Liver (tissue), 8 donors: ENCODE measurements at regions not wholly inside any gene's neighbourhood (a gene's known extent, or its start where the extent isn't known, plus 50 kb on each side); places are given as distances from the start of the nearest gene placed in this dataset.

Source experiments
- DNase-seq: peaks from one replicate; pipeline ENCODE4 v3.0.0-alpha.2; 2017; ENCODE audit warnings: low spot score
- H3K27ac ChIP-seq, 2 donors: one replicate each; pipeline ENCODE4 v1.7.0; 2013; ENCODE audit warnings: inconsistent platforms in 2 of 2, low read length in 2 of 2, control low read depth in 1 of 2, low read depth in 1 of 2, mild to moderate bottlenecking in 1 of 2
- H3K27me3 ChIP-seq, 4 donors: one replicate each; pipeline versions ENCODE4 v1.6.1 to v1.7.0; 2013; ENCODE audit warnings: low read length in 3 of 4, inconsistent platforms in 1 of 4, mild to moderate bottlenecking in 1 of 4, moderate library complexity in 1 of 4; ENCODE audit not compliant: control insufficient read depth in 4 of 4, insufficient read depth in 4 of 4
- H3K36me3 ChIP-seq, 4 donors: one replicate each; pipeline versions ENCODE4 v1.6.1 to v1.7.0; 2013; ENCODE audit warnings: low read length in 3 of 4, mild to moderate bottlenecking in 3 of 4, low read depth in 1 of 4, moderate library complexity in 1 of 4; ENCODE audit not compliant: control insufficient read depth in 4 of 4, insufficient read depth in 3 of 4
- H3K4me1 ChIP-seq, 4 donors: one replicate each; pipeline versions ENCODE4 v1.6.1 to v1.7.0; 2013; ENCODE audit warnings: low read length in 3 of 4, mild to moderate bottlenecking in 3 of 4, moderate library complexity in 1 of 4; ENCODE audit not compliant: control insufficient read depth in 4 of 4, insufficient read depth in 4 of 4
- H3K4me3 ChIP-seq, 3 donors: one replicate each; pipeline versions ENCODE4 v1.6.1 to v1.7.0; 2013; ENCODE audit warnings: low read length in 3 of 3, control low read depth in 1 of 3, low read depth in 1 of 3, mild to moderate bottlenecking in 1 of 3
- H3K9ac ChIP-seq, 2 donors: one replicate each; pipeline ENCODE4 v1.7.0; 2013; ENCODE audit warnings: low read length in 2 of 2, mild to moderate bottlenecking in 2 of 2, moderate library complexity in 2 of 2, control low read depth in 1 of 2, low read depth in 1 of 2
- H3K9me3 ChIP-seq, 4 donors: one replicate each; pipeline versions ENCODE4 v1.6.1 to v1.7.0; 2013; ENCODE audit warnings: low read length in 3 of 4; ENCODE audit not compliant: control insufficient read depth in 4 of 4
- EGR1 ChIP-seq, 2 donors: IDR thresholded peaks; 2 replicates each; pipeline ENCODE4 v1.6.1; 2016 to 2018; ENCODE audit warnings: antibody characterized with exemption in 2 of 2, low read depth in 2 of 2
- FOXA1 ChIP-seq: IDR thresholded peaks from 2 replicates; pipeline ENCODE4 v1.6.1; 2016; ENCODE audit warnings: antibody characterized with exemption
- FOXA2 ChIP-seq: IDR thresholded peaks from 2 replicates; pipeline ENCODE4 v1.6.1; 2016; ENCODE audit warnings: antibody characterized with exemption
- GABPA ChIP-seq, 2 donors: IDR thresholded peaks in 1 of 2; conservative IDR thresholded peaks in 1 of 2; 2 replicates each; pipeline ENCODE4 v1.6.1; 2016; ENCODE audit warnings: antibody characterized with exemption in 2 of 2, mild to moderate bottlenecking in 1 of 2, moderate library complexity in 1 of 2
- HNF4A ChIP-seq, 2 donors: conservative IDR thresholded peaks; 2 replicates each; pipeline ENCODE4 v1.6.1; 2016; ENCODE audit warnings: antibody characterized with exemption in 2 of 2, mild to moderate bottlenecking in 2 of 2
- HNF4G ChIP-seq: IDR thresholded peaks from 2 replicates; pipeline ENCODE4 v1.6.1; 2016; ENCODE audit warnings: antibody characterized with exemption
- JUND ChIP-seq, 2 donors: IDR thresholded peaks; 2 replicates each; pipeline ENCODE4 v1.6.1; 2016; ENCODE audit warnings: antibody characterized with exemption in 2 of 2
- RAD21 ChIP-seq, 2 donors: IDR thresholded peaks; 2 replicates each; pipeline ENCODE4 v1.6.1; 2016; ENCODE audit warnings: antibody characterized with exemption in 2 of 2, mild to moderate bottlenecking in 2 of 2
- RXRA ChIP-seq, 2 donors: IDR thresholded peaks; 2 replicates each; pipeline ENCODE4 v1.6.1; 2017 to 2018; ENCODE audit warnings: antibody characterized with exemption in 2 of 2, mild to moderate bottlenecking in 1 of 2
- TAF1 ChIP-seq: conservative IDR thresholded peaks from 2 replicates; pipeline ENCODE4 v1.6.1; 2016; ENCODE audit warnings: antibody characterized with exemption, mild to moderate bottlenecking
- YY1 ChIP-seq: IDR thresholded peaks from 2 replicates; pipeline ENCODE4 v1.6.1; 2016; ENCODE audit warnings: antibody characterized with exemption, mild to moderate bottlenecking
- WGBS: extraction: QIAGEN DNeasy Blood & Tissue Kit; methylation state at CpG from one replicate; pipeline ENCODE4 v1.1.7; 2013; 5-methylcytosine and 5-hydroxymethylcytosine counted together
- TF ChIP-seq, protein P1 (sequence below): IDR thresholded peaks from 2 replicates; pipeline ENCODE4 v1.6.1; 2016; ENCODE audit warnings: antibody characterized with exemption
- TF ChIP-seq, protein P2 (sequence below): IDR thresholded peaks from 2 replicates; pipeline ENCODE4 v1.6.1; 2016; ENCODE audit warnings: antibody characterized with exemption
- TF ChIP-seq, protein P3 (sequence below): fragments of 150-350 bp; IDR thresholded peaks from 2 replicates; pipeline ENCODE4 v1.5.1; 2017; ENCODE audit warnings: improper control_type of control experiment, low read depth, low read length; ENCODE audit not compliant: missing input control
- TF ChIP-seq, protein P4 (sequence below): IDR thresholded peaks from 2 replicates; pipeline ENCODE4 v1.6.1; 2016; ENCODE audit warnings: antibody characterized with exemption, mild to moderate bottlenecking
- donor health status: healthy.
- donor health status: healthy.
- donor health status: healthy.
- donor health status: healthy.
- donor health status: healthy.

DNA sequence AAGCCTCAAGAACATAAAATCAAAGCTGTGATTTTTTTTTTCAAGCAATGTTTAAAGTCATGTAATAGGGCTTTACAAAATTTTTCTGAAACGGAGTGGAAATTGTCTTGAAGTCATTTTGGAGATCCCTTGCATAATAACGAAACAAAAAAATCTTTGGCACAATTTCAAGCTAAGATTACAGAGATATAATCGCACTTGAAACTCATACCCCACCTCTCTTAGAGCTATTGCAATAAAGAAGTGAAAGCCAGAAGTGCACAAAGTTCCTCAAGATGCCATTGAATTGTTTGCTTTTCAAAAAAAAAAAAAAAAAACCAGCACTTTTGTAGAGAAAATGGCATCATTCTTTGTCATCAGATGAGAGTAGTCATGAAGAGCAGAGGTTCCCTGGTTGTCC is 152.3 kb downstream of the PAX3 start:
- no peak overlapping the region for H3K9ac ChIP-seq
- H3K27me3 ChIP-seq, result no peaks in the 10 kb centered on the region
- H3K4me1 ChIP-seq, result no peaks in the 10 kb centered on the region
- no peaks in the 10 kb centered on the region for H3K36me3 ChIP-seq
- H3K27ac ChIP-seq, result no peak overlapping the region
- no peak overlapping the region for H3K4me3 ChIP-seq
- TF ChIP-seq TAF1 (no peak), HNF4A (conservative IDR thresholded peaks at IDR 0.05) (no peak), HNF4G (no peak), YY1 (no peak), RXRA (IDR thresholded peaks at IDR 0.05) (no peak), FOXA2 (no peak)
- TF ChIP-seq, protein P1, sequence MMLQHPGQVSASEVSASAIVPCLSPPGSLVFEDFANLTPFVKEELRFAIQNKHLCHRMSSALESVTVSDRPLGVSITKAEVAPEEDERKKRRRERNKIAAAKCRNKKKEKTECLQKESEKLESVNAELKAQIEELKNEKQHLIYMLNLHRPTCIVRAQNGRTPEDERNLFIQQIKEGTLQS, result no peak
- TF ChIP-seq, protein P2, sequence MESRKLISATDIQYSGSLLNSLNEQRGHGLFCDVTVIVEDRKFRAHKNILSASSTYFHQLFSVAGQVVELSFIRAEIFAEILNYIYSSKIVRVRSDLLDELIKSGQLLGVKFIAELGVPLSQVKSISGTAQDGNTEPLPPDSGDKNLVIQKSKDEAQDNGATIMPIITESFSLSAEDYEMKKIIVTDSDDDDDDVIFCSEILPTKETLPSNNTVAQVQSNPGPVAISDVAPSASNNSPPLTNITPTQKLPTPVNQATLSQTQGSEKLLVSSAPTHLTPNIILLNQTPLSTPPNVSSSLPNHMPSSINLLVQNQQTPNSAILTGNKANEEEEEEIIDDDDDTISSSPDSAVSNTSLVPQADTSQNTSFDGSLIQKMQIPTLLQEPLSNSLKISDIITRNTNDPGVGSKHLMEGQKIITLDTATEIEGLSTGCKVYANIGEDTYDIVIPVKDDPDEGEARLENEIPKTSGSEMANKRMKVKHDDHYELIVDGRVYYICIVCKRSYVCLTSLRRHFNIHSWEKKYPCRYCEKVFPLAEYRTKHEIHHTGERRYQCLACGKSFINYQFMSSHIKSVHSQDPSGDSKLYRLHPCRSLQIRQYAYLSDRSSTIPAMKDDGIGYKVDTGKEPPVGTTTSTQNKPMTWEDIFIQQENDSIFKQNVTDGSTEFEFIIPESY, result no peak
- no peaks in the 10 kb centered on the region for H3K9me3 ChIP-seq
- whole genome bisulfite sequencing, result 57% methylated on average over 3 of the region's 3 CpGs
- no peak for DNase-seq

DNA sequence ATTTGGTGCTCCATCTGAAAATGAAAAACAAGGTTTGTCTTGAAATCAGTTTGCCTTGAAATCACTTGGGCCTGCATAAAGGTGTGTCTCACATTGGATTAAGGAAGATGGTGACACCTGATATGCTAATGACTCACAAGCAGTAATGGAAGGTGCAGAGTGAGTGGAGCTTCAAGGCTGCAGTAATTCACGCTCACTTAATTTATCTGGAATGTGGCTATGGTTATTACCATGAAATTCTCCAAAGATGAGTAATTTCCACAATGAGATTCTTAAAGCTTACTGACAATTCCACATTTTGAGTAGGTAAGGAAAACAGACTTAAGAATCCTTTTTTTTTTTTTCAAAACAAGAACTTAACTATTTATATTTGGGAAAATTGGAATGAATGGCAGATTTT is 156.8 kb downstream of the PAX3 start:
- Histone ChIP-seq H3K9ac (no peak overlapping the region), H3K27me3 (no peaks in the 10 kb centered on the region), H3K4me3 (no peak overlapping the region), H3K4me1 (no peaks in the 10 kb centered on the region), H3K36me3 (no peaks in the 10 kb centered on the region), H3K9me3 (no peaks in the 10 kb centered on the region), H3K27ac (no peak overlapping the region)
- DNase-seq, result no peak
- no peak for TF ChIP-seq GABPA (IDR thresholded peaks at IDR 0.05 in 1 of 2, conservative IDR thresholded peaks at IDR 0.05 in 1 of 2)
- TF ChIP-seq, protein P2, result no peak
- no peak for TF ChIP-seq EGR1 (IDR thresholded peaks at IDR 0.05; ENCODE audit: low read depth in 2 of 2)
- TF ChIP-seq JUND (IDR thresholded peaks at IDR 0.05), result no peak
- TF ChIP-seq, protein P3, sequence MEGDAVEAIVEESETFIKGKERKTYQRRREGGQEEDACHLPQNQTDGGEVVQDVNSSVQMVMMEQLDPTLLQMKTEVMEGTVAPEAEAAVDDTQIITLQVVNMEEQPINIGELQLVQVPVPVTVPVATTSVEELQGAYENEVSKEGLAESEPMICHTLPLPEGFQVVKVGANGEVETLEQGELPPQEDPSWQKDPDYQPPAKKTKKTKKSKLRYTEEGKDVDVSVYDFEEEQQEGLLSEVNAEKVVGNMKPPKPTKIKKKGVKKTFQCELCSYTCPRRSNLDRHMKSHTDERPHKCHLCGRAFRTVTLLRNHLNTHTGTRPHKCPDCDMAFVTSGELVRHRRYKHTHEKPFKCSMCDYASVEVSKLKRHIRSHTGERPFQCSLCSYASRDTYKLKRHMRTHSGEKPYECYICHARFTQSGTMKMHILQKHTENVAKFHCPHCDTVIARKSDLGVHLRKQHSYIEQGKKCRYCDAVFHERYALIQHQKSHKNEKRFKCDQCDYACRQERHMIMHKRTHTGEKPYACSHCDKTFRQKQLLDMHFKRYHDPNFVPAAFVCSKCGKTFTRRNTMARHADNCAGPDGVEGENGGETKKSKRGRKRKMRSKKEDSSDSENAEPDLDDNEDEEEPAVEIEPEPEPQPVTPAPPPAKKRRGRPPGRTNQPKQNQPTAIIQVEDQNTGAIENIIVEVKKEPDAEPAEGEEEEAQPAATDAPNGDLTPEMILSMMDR, result no peak
- no peak for TF ChIP-seq FOXA1
- no peak for TF ChIP-seq HNF4A (conservative IDR thresholded peaks at IDR 0.05)
- TF ChIP-seq RAD21 (IDR thresholded peaks at IDR 0.05), result no peak
- TF ChIP-seq FOXA2, result no peak
- TF ChIP-seq, protein P4, sequence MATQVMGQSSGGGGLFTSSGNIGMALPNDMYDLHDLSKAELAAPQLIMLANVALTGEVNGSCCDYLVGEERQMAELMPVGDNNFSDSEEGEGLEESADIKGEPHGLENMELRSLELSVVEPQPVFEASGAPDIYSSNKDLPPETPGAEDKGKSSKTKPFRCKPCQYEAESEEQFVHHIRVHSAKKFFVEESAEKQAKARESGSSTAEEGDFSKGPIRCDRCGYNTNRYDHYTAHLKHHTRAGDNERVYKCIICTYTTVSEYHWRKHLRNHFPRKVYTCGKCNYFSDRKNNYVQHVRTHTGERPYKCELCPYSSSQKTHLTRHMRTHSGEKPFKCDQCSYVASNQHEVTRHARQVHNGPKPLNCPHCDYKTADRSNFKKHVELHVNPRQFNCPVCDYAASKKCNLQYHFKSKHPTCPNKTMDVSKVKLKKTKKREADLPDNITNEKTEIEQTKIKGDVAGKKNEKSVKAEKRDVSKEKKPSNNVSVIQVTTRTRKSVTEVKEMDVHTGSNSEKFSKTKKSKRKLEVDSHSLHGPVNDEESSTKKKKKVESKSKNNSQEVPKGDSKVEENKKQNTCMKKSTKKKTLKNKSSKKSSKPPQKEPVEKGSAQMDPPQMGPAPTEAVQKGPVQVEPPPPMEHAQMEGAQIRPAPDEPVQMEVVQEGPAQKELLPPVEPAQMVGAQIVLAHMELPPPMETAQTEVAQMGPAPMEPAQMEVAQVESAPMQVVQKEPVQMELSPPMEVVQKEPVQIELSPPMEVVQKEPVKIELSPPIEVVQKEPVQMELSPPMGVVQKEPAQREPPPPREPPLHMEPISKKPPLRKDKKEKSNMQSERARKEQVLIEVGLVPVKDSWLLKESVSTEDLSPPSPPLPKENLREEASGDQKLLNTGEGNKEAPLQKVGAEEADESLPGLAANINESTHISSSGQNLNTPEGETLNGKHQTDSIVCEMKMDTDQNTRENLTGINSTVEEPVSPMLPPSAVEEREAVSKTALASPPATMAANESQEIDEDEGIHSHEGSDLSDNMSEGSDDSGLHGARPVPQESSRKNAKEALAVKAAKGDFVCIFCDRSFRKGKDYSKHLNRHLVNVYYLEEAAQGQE, result no peak
- TF ChIP-seq, protein P1, result no peak
- no peak for TF ChIP-seq RXRA (IDR thresholded peaks at IDR 0.05)
- no peak for TF ChIP-seq TAF1
- TF ChIP-seq HNF4G, result no peak
- whole genome bisulfite sequencing, result 86% methylated on average over 1 of the region's 1 CpG
